ENCODE measurements at regions not wholly inside any gene's neighbourhood (a gene's known extent, or its start where the extent isn't known, plus 50 kb on each side); places are given as distances from the start of the nearest gene placed in this dataset.

- Histone ChIP-seq H2AFZ (ENCODE audit: low read depth, low read length) (no peak overlapping the region), H3K27ac (ENCODE audit: low read length) (no peak overlapping the region), H3K36me3 (replicated peaks; ENCODE audit: low read depth, low read length) (no peaks in the 10 kb centered on the region), H3K9ac (ENCODE audit: low read length) (no peak overlapping the region), H4K20me1 (ENCODE audit: insufficient read depth, low read length) (no peaks in the 10 kb centered on the region), H3K9me3 (ENCODE audit: insufficient read depth, low read length) (0 out of 2 replicates have a peak, but pooled peaks cover 4% of the 10 kb centered on the region), H3K4me2 (ENCODE audit: low read length) (no peak overlapping the region), H3K27me3 (ENCODE audit: low read depth, low read length) (no peaks in the 10 kb centered on the region), H3K79me2 (ENCODE audit: low read length) (no peaks in the 10 kb centered on the region), H3K4me3 (ENCODE audit: low read length) (no peak overlapping the region), H3K4me1 (ENCODE audit: low read length) (no peaks in the 10 kb centered on the region)
- peak; percentile 87 for TF ChIP-seq CTCF (IDR thresholded peaks at IDR 0.05; ENCODE audit: low read depth, low read length)
- TF ChIP-seq EZH2phosphoT487 (IDR thresholded peaks at IDR 0.05; ENCODE audit: low read depth) = no peak
Measured at GRCh38 chr12:91811481-91812287, 334.0 kb downstream of the BTG1 start.

- H3K9ac ChIP-seq (ENCODE audit: low read length) = no peak overlapping the region
- no peak overlapping the region for H2AFZ ChIP-seq (ENCODE audit: low read depth, low read length)
- no peak overlapping the region for H3K4me2 ChIP-seq (ENCODE audit: low read length)
- H4K20me1 ChIP-seq (ENCODE audit: insufficient read depth, low read length) = no peaks in the 10 kb centered on the region
- H3K79me2 ChIP-seq (ENCODE audit: low read length) = no peaks in the 10 kb centered on the region
- H3K9me3 ChIP-seq (ENCODE audit: insufficient read depth, low read length) = 0 out of 2 replicates have a peak, but pooled peaks cover 4% of the 10 kb centered on the region
- TF ChIP-seq CTCF (IDR thresholded peaks at IDR 0.05; ENCODE audit: low read depth, low read length) = no peak
- TF ChIP-seq EZH2phosphoT487 (IDR thresholded peaks at IDR 0.05; ENCODE audit: low read depth) = no peak
- no peaks in the 10 kb centered on the region for H3K4me1 ChIP-seq (ENCODE audit: low read length)
- H3K27me3 ChIP-seq (ENCODE audit: low read depth, low read length) = no peaks in the 10 kb centered on the region
- H3K4me3 ChIP-seq (ENCODE audit: low read length) = no peak overlapping the region
- no peak overlapping the region for H3K27ac ChIP-seq (ENCODE audit: low read length)
- H3K36me3 ChIP-seq (replicated peaks; ENCODE audit: low read depth, low read length) = no peaks in the 10 kb centered on the region
Measured at GRCh38 chr12:91810531-91811451, 334.9 kb downstream of the BTG1 start.

DNA sequence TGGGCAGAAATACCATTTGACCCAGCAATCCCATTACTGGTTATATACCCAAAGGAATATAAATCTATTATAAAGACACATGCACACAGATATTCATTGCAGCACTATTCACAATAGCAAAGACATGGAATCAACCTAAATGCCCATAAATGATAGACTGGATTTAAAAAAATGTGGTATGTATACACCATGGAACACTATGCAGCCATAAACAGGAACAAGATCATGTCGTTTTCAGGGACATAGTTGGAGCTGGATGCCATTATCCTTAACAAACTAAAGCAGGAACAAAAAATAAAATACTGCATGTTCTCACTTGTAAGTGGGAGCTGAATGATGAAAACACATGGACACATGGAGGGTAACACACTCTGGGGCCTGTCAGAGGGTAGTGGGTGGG is 335.6 kb downstream of the BTG1 start:
- no peak overlapping the region for H3K9ac ChIP-seq (ENCODE audit: low read length)
- H3K4me3 ChIP-seq (ENCODE audit: low read length) = no peak overlapping the region
- no peak overlapping the region for H3K27ac ChIP-seq (ENCODE audit: low read length)
- no peaks in the 10 kb centered on the region for H3K27me3 ChIP-seq (ENCODE audit: low read depth, low read length)
- H2AFZ ChIP-seq (ENCODE audit: low read depth, low read length) = no peak overlapping the region
- TF ChIP-seq CTCF (IDR thresholded peaks at IDR 0.05; ENCODE audit: low read depth, low read length) = no peak
- no peak for TF ChIP-seq EZH2phosphoT487 (IDR thresholded peaks at IDR 0.05; ENCODE audit: low read depth)
- H3K4me1 ChIP-seq (ENCODE audit: low read length) = no peaks in the 10 kb centered on the region
- H4K20me1 ChIP-seq (ENCODE audit: insufficient read depth, low read length) = no peaks in the 10 kb centered on the region
- no peaks in the 10 kb centered on the region for H3K36me3 ChIP-seq (replicated peaks; ENCODE audit: low read depth, low read length)
- 0 out of 2 replicates have a peak, but pooled peaks cover 4% of the 10 kb centered on the region for H3K9me3 ChIP-seq (ENCODE audit: insufficient read depth, low read length)
- H3K79me2 ChIP-seq (ENCODE audit: low read length) = no peaks in the 10 kb centered on the region
- H3K4me2 ChIP-seq (ENCODE audit: low read length) = no peak overlapping the region

DNA sequence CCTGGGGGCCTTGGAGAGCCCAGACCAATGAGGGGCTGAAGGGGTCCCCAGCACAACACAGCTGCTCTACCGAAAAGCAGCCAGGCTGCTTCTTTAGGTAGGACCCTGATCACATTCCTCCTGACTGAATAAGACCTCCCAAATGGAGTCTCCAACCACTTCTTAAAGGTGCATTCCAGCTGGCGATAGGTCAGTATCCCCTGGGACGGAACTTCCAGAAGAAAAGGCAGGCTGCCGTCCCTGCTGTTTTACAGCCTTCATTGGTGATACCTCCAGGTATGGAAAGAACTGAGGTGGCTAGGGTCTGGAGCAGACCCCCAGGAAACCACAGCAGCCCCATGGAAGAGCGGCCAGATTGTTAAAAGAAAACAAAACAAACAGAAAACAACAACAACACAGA is 340.6 kb downstream of the BTG1 start:
- H3K4me1 ChIP-seq (ENCODE audit: low read length) = no peaks in the 10 kb centered on the region
- no peak overlapping the region for H3K27ac ChIP-seq (ENCODE audit: low read length)
- H3K9ac ChIP-seq (ENCODE audit: low read length) = no peak overlapping the region
- 0 out of 2 replicates have a peak, but pooled peaks cover 4% of the 10 kb centered on the region for H3K9me3 ChIP-seq (ENCODE audit: insufficient read depth, low read length)
- no peak for TF ChIP-seq EZH2phosphoT487 (IDR thresholded peaks at IDR 0.05; ENCODE audit: low read depth)
- no peak for TF ChIP-seq CTCF (IDR thresholded peaks at IDR 0.05; ENCODE audit: low read depth, low read length)
- no peaks in the 10 kb centered on the region for H4K20me1 ChIP-seq (ENCODE audit: insufficient read depth, low read length)
- no peak overlapping the region for H3K4me2 ChIP-seq (ENCODE audit: low read length)
- no peaks in the 10 kb centered on the region for H3K79me2 ChIP-seq (ENCODE audit: low read length)
- H3K36me3 ChIP-seq (replicated peaks; ENCODE audit: low read depth, low read length) = no peaks in the 10 kb centered on the region
- no peaks in the 10 kb centered on the region for H3K27me3 ChIP-seq (ENCODE audit: low read depth, low read length)
- H3K4me3 ChIP-seq (ENCODE audit: low read length) = no peak overlapping the region
- no peak overlapping the region for H2AFZ ChIP-seq (ENCODE audit: low read depth, low read length)

Measured in OCI-LY3 (cell line).